GM11168 (cell line): ENCODE measurements at regions not wholly inside any gene's neighbourhood (a gene's known extent, or its start where the extent isn't known, plus 50 kb on each side); places are given as distances from the start of the nearest gene placed in this dataset.

Experiments used
- in situ Hi-C: fragments of 300-500 bp; cut with MboI; formaldehyde crosslinking; loops from one replicate; pipeline ENCODE4 v1.12.0; 2022; ENCODE audit warnings: low sequenced_read_pairs; ENCODE audit not compliant: unreplicated experiment

DNA sequence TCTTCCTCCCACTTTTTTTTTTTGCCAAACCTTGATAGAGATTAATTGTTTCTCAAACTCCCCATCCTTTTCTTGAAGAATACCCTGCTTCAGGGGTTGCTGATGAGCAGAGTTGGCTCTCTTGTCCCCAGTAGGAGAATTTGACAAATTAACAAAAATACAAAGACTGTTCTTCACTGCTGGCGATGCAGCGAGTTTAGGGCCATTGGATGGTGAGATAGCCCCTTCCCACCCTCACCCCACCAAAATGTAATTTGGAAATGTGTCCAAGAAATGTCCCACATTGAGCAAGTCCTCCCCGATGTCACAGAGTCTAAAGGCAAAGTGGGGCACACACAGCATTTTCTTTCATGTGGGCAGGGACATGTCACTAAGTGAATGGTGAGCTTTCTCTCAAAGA lies 136.0 kb upstream of the RARB start:
- in situ Hi-C loops = no loop called here

DNA sequence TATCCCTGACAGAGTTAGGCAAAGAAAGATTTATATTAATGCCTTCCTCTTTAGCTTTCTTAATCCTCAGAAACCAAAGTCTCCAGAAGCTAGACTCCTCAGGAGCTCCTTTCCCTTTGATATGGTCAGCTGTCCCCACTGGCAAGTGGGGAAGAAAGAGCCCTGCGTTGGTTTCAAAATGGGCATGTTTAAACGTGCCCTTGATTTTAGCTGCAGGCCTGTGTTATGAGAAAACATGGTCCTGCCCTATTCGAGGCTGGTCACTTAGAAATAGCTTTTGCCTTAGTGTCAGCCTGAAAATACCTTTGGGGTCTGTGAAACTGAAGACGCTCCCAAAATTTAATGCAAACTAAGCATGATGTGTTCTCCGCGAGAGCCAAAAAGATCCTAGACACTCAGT lies 135.5 kb upstream of the RARB start:
- in situ Hi-C loops = no loop called here

- in situ Hi-C loops = no loop called here
Observed at GRCh38 chr3:25293736-25294135, 134.3 kb upstream of the RARB start.

DNA sequence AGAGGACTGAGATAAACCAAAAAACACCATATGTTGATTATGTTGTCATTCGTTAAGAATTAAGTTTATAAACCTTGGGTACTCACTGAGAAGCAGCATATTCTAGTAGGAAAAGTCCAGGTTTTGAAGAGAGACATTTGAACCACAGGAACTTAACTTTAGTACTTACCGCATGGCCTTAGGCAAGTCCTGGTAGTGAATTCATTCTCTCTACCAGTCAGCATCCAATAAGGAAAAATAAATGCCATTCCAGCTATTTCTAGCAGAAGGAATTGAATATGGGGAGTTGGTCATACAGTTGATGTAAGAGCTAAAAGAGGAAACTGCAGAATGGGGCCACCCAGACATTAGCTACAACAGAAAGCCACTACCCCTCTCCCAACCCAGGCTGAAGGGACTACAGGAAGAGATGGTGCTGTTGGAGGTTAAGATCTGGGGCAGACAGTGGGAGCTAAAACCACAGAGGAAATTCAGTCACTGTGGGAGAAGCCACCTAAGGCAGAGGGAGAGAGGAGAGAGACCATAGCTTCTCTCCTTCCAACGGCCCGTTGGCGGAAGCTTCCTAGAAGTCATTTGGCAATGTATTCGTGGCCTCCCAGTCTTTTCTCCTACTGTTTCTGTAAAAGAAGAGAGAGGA lies 133.8 kb upstream of the RARB start:
- in situ Hi-C loops = no loop called here

DNA sequence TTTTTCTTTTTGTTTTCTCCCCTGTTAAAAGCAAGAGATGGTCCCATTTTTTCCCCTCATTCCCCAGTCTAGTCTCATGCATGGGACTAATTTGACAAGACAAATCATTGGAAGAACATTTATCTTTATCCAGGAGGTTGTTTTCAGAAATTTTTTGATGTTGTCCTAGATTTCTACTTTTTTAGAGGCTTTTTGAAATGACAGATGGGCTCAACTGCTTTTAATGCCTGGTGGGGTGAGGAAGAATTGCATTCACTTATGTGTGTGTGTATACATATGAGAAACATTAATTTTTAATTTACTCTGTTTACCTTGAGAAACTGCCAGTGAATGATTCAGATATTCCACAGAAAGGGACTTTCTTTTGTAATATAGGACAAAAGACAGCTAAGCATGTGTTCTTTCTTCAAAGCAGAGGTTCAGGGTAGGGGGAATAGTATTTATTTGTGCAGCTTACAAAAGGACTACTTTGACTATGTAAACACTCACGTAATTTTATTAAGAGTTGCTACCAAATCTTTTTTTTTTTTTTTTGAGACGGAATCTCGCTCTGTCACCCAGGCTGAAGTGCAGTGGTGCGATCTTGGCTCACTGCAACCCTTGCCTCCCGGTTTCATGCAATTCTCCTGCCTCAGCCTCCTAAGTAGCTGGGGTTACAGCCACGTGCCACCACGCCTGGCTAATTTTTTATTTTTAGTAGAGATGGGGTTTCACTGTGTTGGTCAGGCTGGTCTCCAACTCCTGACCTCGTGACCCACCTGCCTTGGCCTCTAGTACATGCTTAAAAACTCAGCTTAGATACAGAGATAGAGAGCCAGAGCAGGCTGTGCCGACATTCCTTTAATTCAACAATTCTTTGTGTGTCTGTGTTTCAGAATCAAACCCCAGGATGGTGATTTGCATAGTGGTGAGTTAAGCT lies 130.1 kb upstream of the RARB start:
- in situ Hi-C loops = no loop called here

DNA sequence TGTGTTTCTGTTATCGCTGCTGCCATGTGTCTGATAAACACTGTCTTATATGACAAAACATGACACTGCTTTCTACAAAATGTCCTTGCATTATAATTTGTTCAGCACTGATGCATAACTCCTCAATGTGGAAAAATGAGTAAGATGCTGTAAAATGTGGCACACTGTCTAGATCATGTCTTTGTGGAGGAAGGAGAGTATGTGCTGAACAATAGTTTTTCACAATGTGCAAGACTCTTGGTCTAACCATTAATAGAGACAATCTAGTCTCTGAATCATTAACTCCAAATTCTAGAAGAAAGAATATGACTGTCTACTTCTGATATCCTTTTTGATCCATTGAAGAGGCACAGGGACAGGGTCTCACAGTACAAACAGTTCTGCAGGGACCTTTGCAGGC lies 127.9 kb upstream of the RARB start:
- in situ Hi-C loops = no loop called here

- in situ Hi-C loops = no loop called here
Observed at GRCh38 chr3:25304916-25305315, 123.1 kb upstream of the RARB start.

GRCh38 chr3:25306066-25306465 lies 122.0 kb upstream of the RARB start:
- in situ Hi-C loops = no loop called here

- in situ Hi-C loops = no loop called here
Observed at GRCh38 chr3:25306705-25307104, 121.4 kb upstream of the RARB start.

DNA sequence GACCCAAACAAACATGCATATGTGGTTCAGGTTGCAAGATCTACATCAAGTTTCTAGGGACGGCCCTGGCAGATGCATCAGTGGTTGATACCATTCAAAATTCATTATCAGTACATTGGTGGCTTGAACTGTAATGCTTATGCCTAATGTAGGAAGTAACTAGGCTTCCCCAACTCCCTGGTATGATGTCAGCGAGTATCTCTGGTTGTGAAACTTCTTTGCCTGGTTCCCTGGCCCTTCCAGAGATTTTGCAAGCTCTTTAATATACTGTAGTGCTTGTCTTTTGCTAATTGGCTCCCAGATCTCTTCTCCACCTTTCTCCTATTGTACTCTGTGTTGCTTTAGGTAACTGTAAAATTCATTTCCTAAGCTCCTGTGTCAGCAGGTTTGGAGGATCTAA lies 114.8 kb upstream of the RARB start:
- in situ Hi-C loops = no loop called here

DNA sequence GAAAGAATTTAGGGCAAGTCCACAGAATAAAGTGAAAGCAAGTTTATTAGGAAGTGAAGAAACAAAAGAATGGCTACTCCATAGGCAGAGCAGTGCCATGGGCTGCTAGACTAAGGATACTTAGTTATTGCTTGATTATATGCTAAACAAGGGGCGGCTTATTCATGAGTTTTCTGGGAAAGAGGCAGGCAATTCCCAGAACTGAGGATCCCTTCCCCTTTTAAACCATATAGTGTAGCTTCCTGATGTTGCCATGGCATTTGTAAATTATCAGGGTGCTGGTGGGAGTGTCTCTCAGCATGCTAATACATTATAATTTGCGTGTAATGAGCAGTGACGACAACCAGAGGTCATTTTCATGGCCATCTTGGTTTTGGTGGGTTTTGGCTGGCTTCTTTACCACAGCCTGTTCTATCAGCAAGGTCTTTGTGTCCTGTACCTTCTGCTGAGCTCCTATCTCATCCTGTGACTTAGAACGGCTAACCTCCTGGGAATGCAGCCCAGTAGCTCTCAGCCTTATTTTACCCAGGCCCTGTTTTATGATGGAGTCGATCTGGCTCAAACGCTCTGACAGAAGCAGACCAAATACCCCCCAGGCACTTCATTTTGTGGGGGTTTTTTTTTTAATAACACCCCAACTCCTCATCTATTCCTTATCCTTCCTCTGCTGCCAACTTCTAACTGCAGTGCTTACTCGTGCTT lies 103.0 kb upstream of the RARB start:
- in situ Hi-C loops = no loop called here

- in situ Hi-C loops = no loop called here
Observed at GRCh38 chr3:25335356-25335755, 92.7 kb upstream of the RARB start.

- in situ Hi-C loops = no loop called here
Observed at GRCh38 chr3:25338158-25338725, 89.8 kb upstream of the RARB start.

DNA sequence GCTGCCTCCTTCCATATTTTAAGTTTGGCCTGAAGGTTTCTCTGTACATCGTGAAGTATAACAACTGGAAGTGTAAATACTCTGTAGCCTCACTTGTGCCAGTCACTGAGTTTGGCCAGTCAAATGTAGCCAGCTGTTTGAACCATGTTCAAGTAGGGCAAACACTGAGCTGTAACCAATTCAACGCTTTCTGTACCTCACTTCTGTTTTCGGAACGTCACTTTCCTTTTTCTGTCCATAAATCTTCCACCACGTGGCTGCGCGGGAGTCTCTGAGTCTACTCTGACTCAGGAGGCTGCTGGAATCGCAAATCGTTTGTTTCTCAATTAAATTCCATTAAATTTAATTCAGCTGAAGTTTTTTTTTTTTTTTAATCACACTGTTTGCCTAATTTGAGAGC lies 88.8 kb upstream of the RARB start:
- in situ Hi-C loops = no loop called here

DNA sequence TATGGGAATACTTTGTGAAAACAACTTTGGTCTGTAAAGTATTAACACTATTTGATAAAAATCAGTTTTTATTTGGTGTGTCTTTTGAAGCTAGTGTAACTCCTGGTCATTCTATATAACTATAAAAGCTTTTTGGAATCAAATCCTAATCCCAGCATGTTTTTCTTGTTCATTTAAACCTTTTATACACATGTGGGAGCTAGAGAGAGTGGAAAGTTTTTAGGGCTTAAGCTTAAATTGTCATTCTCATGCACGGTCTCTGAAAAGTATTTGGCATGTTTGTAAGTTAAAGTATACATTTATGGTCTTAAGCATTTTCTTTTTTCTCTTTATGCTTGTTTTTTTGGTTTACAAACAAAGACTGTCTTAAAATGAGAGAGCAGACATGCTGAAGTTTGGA lies 83.4 kb upstream of the RARB start:
- in situ Hi-C loops = no loop called here

DNA sequence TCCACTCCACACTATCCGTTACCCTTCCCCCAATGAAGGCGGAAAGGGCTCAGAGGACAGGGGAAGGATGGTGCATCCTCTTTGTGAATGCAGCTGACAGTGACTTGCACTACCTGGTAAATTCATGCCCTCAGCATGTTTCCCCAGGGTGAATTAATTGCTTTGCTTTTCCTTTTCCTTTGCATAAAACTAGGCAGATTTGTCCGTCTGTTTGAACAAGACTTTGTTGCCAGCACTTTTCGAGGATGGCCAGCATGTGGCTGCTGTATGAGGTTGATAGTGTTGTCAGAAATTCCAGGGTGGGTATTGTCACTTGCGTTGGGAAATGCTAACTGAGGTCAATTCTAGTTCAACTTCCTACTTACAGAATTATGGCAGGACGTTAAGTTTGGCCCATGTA lies 79.0 kb upstream of the RARB start:
- in situ Hi-C loops = no loop called here

GRCh38 chr3:25349828-25350724 lies 78.0 kb upstream of the RARB start:
- in situ Hi-C loops = no loop called here

DNA sequence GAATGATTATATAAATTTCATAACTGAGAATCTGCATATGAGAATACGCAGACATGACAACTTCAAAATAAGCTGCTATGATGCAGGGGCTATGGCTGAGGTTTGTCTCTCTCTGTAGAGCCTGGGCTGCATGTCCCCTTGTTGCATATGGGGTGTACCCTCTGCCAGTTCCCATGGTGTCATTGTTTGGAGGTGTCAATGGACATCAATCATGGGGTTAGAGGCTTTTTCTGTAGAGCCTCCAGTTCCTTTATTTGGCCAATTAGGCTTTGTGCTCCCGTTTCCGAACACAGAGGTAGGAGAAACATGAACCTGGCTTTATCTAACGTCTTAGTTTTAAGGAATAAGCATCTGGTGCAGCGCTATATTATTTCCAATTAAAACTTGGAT lies 77.3 kb upstream of the RARB start:
- in situ Hi-C loops = no loop called here

DNA sequence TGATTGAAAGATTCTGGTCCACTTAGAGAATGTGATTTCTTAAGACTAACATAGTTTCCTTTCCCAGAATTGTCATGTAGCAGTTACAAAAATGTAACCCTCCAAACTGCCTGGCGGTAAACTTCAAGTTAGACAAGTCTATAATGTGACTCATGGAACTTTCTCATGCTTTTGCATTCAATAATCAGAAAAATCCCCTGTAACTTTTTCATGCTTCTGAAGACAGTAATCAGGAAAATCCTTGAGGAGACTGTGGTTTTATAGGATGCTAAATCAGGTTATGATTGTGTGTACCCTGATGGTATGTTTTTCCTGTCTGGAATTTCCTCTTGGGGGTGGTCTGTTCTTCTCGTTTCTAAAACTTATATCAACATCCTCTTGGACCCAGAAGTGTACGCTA lies 74.0 kb upstream of the RARB start:
- in situ Hi-C loops = no loop called here
